GM12872 (cell line): ENCODE measurements at regions not wholly inside any gene's neighbourhood (a gene's known extent, or its start where the extent isn't known, plus 50 kb on each side); places are given as distances from the start of the nearest gene placed in this dataset.

Source experiments
- CTCF ChIP-seq: IDR thresholded peaks from 3 replicates; pipeline ENCODE4 v1.5.1; 2011; ENCODE audit warnings: low read depth, mild to moderate bottlenecking, low read length, moderate library complexity; ENCODE audit not compliant: insufficient read depth

- TF ChIP-seq CTCF, result no peak
Observed at GRCh38 chr2:147648471-147648870, 196.4 kb upstream of the ACVR2A start.

GRCh38 chr2:147647816-147648215 is 197.0 kb upstream of the ACVR2A start:
- no peak for TF ChIP-seq CTCF

DNA sequence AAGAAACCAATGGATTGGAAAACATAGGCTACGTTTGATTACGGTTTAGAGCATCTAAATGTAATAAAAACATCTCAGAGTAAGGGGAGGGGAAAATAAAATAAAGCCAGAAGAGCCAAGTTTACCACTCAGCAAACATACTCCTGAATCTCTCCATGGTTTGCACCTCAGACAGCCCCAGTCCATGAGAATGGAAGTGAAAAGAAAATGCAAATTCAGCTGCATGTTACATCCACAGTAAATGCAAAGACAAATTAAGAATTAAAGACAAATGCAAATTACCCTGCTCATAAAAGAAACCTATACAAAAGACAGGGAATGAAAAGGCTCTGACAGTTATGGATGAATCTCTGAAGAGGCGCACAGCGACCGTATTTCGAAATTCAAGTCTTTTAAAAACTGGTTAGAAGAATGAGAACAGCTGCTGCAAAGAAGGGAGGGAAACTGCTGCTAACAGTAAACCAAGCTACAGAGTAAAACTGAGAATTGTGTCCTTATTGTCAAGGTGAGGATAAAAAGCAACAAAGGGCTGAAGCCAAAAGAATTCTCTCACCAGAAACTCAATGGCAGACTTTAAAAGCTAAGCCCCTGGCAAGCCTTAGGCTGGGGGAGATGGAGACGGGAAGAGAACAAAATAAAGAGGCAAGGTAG is 197.9 kb upstream of the ACVR2A start:
- no peak for TF ChIP-seq CTCF

DNA sequence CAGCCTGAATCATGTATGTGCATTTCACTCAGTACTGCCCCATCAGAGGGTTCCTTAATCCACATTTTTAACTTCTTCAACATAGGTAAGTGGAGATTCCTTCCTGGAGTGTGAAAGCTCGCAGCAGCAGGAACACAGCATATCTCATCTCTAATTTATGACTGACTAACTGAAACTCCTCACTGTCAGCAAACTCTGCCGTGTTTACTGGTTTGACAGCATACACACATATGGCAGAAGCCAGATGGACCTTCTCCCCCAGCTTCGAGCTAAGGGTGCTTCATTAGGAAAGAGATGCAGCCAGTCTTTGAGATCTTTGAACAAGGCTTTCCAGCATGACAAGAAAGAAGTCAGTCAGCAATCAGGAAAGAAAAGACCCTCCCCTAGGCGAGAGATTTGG is 200.3 kb upstream of the ACVR2A start:
- TF ChIP-seq CTCF, result no peak

DNA sequence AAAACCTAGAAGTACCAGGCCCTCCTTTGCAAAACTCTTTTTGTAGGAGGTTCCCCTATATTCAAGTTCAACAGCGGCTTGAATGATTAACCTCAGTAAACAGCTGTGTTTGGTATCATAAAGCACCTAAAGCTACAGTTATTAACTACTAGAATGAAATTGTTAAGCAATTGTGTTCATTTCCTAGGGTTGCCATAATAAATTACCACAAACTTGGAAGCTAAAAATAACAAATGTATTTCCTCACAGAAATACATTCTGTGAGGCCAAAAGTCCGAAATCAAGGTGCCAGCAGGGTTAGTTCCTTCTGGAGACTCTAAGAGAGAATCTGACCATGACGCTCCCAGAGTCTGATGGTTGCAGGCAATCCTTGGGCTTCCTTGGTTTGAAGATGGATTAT is 202.1 kb upstream of the ACVR2A start:
- no peak for TF ChIP-seq CTCF

DNA sequence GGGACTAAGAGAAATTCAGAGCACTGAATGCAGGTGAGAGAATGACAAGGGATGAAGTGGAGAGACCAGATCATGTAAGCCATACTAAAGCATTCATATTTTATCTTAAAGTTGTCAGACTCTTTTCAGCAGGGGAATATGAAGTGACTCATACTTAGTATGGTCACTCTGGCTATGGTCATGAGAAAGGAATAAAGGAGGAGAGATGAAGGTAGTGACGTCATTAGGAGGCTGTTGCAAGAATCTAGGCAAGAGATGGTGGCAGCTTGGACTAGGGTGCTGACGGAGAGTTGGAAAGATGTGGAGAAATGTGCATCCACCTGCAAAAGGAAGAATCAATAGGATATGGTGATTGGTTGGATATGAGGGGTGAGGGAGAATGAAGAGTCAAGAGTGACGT is 203.2 kb upstream of the ACVR2A start:
- TF ChIP-seq CTCF, result no peak

DNA sequence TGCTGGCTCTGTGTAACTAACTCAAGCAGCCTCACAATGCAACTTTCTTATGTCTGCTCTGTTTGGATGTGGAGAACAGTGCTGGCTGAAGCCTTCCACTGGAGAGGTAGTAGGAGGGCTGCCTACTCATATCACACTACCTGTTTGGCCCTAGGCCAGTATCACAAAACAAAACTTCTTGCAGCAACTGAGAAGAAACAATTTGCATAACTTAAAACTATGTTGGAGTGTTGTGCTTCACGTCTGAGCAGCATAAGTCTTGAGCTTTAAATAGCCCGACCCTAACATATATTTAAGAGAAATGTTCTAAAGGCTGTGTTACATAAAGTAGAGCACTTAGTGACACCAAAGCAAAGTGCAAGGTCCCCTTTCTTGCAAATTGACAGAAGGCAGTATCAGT is 204.9 kb upstream of the ACVR2A start:
- TF ChIP-seq CTCF, result no peak
